Fibroblast of peridontal ligament (primary cell): ENCODE measurements at regions not wholly inside any gene's neighbourhood (a gene's known extent, or its start where the extent isn't known, plus 50 kb on each side); places are given as distances from the start of the nearest gene placed in this dataset.
"Not testable (repeated sequence)": the region's sequence is repeated elsewhere in the genome, so short reads cannot be mapped to it uniquely, and the experiment has no call there.

Experiments
- DNase-seq: peaks from one replicate; pipeline ENCODE4 v3.0.0-alpha.2; 2010; ENCODE audit errors: extremely low read depth

- no peak for DNase-seq
These were observed 640.9 kb upstream of the CCNG1 start for GRCh38 chr5:162796507-162796906.

- no peak for DNase-seq
These were observed 637.1 kb upstream of the CCNG1 start for GRCh38 chr5:162800301-162800700.

- DNase-seq: no peak
These were observed 636.2 kb upstream of the CCNG1 start for GRCh38 chr5:162801235-162801634.

GRCh38 chr5:162806195-162806594 is 631.2 kb upstream of the CCNG1 start:
- DNase-seq: no peak

GRCh38 chr5:162811071-162811470 is 626.3 kb upstream of the CCNG1 start:
- DNase-seq: no peak

- no peak for DNase-seq
These were observed 620.6 kb upstream of the CCNG1 start for GRCh38 chr5:162816816-162817215.

- no peak for DNase-seq
These were observed 620.0 kb upstream of the CCNG1 start for GRCh38 chr5:162817364-162817763.

- not testable (repeated sequence) for DNase-seq
These were observed 615.7 kb upstream of the CCNG1 start for GRCh38 chr5:162821664-162822063.

- DNase-seq: no peak
These were observed 613.0 kb upstream of the CCNG1 start for GRCh38 chr5:162824360-162824759.

GRCh38 chr5:162837155-162837554 is 600.2 kb upstream of the CCNG1 start:
- no peak for DNase-seq

- no peak for DNase-seq
These were observed 594.7 kb upstream of the CCNG1 start for GRCh38 chr5:162842727-162843126.

GRCh38 chr5:162852134-162852533 is 585.3 kb upstream of the CCNG1 start:
- no peak for DNase-seq

GRCh38 chr5:162858770-162859169 is 578.6 kb upstream of the CCNG1 start:
- no peak for DNase-seq

GRCh38 chr5:162870966-162871365 is 566.4 kb upstream of the CCNG1 start:
- DNase-seq: no peak

GRCh38 chr5:162882629-162883028 is 554.8 kb upstream of the CCNG1 start:
- no peak for DNase-seq

GRCh38 chr5:162886717-162887116 is 550.7 kb upstream of the CCNG1 start:
- DNase-seq: no peak

GRCh38 chr5:162888268-162888667 is 549.1 kb upstream of the CCNG1 start:
- DNase-seq: no peak

- no peak for DNase-seq
These were observed 525.5 kb upstream of the CCNG1 start for GRCh38 chr5:162911873-162912272.

- no peak for DNase-seq
These were observed 521.0 kb upstream of the CCNG1 start for GRCh38 chr5:162916368-162916767.

- DNase-seq: no peak
These were observed 508.3 kb upstream of the CCNG1 start for GRCh38 chr5:162929104-162929503.

- no peak for DNase-seq
These were observed 505.9 kb upstream of the CCNG1 start for GRCh38 chr5:162931501-162931900.

- no peak for DNase-seq
These were observed 497.4 kb upstream of the CCNG1 start for GRCh38 chr5:162939991-162940390.

- DNase-seq: no peak
These were observed 488.7 kb upstream of the CCNG1 start for GRCh38 chr5:162948677-162949076.

- no peak for DNase-seq
These were observed 480.8 kb upstream of the CCNG1 start for GRCh38 chr5:162956570-162956969.

- DNase-seq: not testable (repeated sequence)
These were observed 473.3 kb upstream of the CCNG1 start for GRCh38 chr5:162964144-162964543.
